NCI-H2196 (cell line): ENCODE measurements at regions not wholly inside any gene's neighbourhood (a gene's known extent, or its start where the extent isn't known, plus 50 kb on each side); places are given as distances from the start of the nearest gene placed in this dataset.

ENCODE experiments used
- DNase-seq: peaks from one replicate; lab custom pipeline; 2025; ENCODE audit not compliant: unreplicated experiment; lab: John Stamatoyannopoulos, UW

DNA sequence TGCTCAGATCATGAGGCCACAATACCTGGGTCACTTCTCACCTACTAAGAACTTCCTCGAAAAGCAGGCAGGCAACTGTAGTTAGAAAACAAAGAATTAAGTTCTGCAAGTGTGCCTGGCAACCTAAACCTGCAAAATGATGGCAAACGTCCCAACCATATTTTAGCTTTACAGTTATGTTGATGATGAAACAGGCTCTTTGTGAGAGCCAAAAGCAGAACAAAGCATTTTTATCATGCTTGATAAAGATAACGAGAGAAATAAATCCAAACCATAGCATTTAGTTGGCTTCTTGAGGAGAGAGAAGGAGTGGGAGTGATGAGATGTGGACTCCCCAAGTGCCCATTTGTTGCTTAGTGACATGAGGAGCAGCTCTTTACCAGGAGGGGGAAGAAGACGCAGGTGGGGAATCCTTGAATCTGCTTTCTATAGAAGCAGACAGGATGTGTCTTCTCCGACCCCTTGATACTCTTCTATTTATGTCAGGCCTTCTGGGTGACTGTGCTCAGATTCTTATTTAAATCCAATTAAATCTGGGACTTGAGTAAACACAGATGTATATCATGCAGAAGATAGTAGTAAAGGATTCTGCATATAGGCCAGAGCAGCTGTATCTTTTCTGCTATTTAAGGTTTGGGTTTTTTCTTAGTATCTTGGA lies 221.2 kb downstream of the TMEM167A start:
- DNase-seq = no peak

DNA sequence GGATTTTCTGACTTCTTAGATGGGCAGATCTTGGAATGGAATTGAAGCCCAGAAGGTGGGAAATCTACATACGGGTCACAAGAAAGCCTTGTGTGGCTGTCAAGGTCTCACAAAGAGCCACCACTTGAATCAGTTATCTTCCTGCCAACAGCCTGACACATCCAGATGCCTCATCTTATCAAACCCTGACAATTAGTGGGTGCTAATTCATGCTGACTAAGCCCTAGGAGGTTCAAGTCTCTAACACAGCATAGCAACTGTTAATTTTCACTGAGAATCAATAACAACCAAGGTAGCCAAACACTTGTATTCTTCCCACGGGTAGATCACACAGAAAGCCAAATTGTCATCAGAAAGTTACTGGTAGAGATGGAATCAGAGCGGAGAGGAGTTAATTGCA lies 222.2 kb downstream of the TMEM167A start:
- no peak for DNase-seq

DNA sequence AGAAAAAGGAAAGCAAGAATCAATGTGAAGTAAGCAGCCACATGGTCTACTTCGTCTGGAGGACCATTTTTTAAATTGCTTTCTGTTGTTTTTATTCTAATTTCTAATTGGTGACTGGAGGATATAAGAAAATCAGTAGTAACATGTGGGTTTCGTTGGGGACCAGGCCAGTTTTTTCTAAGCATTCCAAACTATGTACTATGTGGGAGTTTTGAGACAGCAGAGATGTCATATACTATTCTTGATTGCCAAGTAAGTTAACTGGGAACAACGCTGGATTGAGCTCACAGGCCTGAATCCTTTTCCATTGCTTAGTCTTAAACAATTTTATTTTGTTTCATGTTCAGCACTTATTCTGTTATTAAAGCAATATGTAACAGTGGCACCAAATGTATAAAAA lies 225.7 kb downstream of the TMEM167A start:
- no peak for DNase-seq

DNA sequence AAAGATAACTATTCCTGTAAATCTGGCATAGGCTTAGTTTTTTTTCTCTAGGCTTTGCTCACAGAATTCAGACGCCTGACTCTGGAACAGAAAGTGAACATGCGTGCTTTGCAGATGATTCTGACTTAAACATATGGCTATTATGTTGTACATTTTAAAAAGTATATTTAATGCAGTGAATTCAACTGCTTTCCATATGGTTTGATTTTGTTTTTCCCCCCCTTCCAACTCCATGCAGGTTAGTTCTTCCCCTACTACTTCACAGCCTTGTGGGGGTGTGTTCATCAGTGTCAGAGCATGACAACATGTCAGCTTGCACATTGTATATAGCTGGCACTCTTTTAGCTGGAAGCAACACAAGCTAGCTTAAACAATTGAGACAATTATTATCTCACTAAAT lies 226.8 kb downstream of the TMEM167A start:
- DNase-seq = no peak

DNA sequence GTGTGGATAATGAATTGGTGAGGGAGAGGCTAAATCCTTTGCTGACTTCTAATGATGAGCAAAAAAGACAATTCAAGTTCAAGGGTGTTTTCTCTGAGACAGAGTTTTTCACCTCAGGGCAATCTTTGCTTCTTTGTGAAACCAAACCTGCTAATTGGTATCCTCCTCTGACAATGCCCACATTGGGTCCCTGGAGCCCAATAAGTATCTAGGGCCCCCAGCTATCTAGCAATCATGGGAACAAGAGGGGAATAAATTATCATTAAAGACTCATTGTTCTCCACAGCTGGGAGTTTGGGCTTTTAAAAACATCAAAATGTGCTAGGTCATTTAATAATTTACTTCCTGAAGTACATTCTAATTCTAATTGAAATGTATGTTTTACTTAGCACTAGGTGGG lies 227.3 kb downstream of the TMEM167A start:
- no peak for DNase-seq

DNA sequence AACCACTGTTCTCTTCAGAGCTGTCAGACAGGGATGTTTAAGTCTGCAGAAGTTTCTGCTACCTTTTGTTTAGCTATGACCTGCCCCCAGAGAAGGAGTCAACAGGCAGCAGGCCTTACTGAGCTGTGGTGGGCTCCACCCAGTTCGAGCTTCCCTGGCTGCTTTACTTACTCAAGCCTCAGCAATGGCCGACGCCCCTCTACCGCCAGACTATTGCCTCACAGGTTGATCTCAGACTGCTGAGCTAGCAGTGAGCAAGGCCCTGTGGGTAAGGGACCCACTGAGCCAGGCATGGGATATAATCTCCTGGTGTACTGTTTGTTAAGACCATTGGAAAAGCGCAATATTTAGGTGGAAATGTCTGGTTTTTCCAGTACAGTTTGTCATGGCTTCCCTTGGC lies 229.6 kb downstream of the TMEM167A start:
- no peak for DNase-seq

DNA sequence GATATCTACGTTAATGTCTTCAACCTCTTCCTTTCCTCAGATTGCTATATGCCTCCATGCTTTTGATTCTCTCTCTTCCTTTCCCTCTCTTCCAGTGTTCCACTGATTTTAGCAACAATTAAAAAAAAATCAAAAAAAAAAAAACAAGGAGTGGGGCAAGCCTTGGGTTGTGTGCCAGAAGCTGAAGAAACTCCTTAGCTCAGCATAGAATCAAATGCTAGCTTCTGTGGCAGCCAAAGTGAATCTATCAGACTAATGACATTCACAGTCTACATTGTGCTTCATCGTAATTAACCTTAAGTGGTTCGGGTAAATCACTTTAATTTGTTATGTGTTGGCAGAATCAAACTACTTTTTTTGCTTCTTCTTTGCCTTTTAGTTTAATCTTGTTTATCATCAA lies 237.3 kb downstream of the TMEM167A start:
- no peak for DNase-seq

DNA sequence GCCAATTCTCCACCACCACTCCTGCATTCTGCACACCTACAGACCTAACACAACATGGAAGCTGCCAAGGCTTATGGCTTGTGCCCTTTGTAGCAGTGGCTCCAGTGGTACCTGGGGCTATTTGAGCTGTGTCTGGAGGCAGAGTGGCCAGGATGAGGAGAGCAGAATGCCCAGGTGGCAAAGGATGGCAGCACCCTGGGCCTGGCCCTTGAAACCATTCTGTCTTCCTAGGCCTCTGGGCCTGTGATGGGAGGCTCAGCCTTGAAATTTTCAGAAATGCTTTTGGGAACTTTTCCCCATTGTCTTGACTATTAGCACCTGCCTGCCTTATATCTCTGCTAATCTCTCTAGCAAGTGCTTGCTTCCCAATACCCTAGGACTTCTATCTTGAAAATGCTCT lies 241.7 kb downstream of the TMEM167A start:
- no peak for DNase-seq

DNA sequence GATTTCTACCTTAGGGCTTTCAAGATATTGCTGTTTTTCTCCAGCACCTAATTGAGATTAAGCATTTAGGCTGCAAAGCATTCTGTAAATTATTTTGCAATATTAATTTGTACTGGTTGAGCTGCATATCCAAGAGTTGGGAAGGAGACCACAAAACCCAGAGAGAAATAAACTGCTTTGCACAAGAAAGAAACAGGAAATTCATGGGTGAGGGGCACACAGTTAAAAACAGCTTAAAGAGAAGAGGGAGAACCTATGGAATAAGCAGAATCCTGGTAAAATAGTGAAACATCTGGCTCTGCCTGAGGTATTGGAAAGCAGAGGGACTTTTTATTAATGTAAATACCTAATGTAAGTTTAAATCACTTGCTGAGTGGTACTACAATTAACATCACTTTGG lies 243.0 kb downstream of the TMEM167A start:
- DNase-seq = no peak

DNA sequence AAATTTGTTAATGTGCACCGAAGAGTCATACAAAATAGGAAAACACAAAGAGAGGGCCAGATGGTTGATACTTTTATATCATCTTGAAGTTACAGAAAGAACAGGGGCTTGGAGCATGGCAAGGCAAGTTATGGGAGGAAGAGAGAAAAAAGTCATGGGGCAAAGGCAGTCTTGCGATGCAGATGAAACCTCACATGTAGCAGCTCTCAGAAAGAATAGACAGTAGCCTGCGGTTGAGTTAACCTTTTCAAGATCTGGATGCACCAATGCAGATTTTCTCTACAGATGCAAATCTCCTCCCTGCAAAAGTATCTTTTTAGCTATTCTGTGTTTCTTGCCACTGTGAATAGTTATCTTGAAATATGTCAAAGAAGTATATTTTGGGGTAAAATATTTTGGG lies 243.9 kb downstream of the TMEM167A start:
- no peak for DNase-seq

DNA sequence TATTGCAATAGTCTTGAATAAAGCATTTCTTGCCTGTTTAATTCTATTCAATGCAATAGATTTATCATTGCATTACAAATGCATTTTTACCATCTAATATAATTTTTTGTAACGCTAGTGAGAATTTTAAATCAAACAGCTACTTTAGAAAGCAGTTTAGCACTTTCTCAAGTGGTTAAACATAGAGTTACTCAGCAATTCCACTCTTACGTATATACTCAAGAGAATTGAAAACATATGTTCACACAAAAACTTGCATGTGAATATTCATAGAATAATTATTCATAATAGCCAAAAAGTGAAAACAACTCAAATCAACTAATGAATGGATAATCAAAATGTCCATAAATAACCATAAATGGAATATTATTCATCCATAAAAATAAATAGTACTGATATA lies 244.7 kb downstream of the TMEM167A start:
- DNase-seq = no peak

DNA sequence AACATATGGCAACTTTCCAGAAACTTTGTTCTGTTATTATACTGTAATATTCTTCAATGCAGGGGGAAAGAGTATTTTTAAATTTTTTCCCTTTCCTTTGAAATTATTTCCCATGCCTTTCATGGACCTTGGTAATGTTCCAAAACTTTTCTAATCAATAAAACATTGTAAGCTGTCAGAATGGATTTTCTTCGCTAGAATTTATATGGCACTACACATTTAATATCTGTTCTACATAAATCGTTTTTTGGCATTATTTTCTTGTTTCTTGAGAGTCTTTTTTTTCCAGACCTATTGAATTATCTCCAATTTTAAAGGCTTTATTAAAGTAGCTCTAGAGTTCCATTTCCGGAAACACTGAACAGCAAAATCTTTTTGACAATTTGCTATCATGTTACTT lies 249.0 kb downstream of the TMEM167A start:
- no peak for DNase-seq

DNA sequence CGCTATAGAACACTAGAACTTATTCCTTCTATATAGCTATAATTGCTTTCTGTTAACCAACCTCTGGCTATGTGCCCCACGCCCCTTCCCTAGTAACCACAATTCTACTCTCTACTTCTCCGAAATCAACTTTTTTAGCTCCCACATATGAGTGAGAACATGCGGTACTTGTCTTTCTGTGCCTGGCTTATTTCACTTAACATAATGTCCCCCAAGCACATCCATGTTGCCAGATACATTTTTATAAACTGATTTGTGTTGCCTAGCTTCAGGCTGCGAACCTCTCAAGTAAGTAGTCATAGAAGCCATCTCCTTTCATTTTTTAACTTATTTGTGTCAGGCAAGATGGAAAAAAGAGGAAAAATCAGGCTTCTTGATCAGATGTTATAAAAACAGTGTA lies 249.5 kb downstream of the TMEM167A start:
- no peak for DNase-seq

DNA sequence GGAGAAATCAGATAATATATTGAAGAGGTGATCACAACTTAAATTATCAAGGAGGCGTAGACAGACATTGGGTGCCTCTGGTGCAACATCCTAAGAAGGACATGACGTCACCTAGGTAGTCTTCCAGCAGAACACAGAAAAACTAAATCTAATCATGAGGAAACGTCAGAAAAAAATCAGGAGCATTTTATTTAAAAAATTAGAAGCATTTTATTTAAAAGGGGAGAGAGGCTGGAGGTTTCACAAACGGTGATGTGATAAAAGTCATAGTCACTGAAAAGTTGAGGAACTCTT lies 254.6 kb downstream of the TMEM167A start:
- no peak for DNase-seq

DNA sequence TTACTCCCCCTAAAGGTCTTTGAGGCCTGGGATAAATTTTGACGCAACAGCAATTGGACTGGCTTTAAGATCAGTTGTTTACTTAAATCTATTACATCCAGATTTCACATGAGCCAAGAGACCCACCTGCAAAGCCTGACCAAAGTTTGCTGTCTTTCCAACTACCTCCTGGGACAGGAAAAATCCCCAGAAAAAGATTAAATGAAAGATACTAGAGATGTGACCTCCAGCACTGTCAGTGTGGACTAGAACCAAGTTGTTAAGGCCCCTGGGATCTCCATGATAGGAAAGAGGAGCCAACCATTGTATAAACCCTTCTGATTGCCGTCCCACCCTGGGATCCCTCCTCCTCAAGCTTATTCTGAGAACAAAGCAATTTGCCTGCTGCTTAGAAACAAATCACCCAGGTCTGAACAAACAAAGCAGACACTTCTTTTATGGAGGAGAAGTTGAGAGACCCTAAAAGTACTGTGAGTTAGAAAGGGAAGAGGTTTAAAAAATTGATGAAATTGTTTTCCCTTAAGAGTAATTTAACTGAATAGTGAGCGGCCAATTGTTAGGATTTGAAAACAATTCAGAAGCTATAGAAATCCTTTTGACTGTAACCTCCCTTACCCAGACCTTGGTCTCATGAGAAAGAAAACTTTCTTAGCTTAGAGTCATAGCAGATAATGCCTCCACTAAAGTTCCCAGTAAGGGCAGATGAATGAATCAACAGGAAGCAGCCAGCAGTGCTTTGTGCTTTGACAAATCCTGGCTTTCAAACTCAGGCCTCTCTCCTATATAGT lies 255.2 kb downstream of the TMEM167A start:
- DNase-seq = no peak

DNA sequence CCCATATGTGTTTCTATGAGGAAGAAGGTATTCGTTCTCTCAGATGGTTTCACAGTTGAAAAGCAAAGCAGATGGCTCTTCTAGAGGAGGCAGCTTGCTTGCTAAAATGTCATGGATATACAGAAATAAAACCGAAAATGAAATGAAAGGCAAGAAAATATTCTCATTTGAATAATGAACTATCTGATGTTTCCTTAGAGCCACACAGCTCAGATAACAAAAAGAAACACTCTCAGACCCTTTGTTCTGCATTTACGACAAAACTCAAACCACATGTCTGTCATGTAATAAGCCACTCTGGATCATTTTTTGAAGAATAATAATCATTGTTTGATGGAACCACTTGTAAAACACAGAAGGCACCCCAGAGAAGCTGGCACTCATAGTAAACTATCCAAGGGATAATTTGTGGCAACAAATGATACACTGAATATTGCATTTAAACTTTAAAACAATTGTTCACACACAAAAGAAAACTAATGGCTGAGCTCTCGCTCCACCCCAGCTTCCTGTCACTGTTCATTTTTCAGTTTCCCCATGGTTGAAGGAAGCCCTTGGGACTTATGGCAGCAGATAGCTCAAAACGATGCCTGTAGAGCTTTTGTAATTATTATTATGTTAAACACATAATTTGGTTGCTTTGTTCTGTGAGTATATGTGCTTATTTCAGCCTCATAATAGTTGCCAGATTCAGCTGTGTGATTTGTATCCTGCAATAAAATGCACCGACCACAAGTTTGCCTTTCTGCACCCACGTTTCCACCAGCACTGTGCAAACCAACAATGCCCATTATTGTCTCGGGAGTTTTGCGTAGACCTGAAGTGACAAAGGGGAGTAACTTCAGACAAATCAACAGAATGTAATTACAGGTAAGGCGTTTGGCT lies 256.0 kb downstream of the TMEM167A start:
- no peak for DNase-seq

DNA sequence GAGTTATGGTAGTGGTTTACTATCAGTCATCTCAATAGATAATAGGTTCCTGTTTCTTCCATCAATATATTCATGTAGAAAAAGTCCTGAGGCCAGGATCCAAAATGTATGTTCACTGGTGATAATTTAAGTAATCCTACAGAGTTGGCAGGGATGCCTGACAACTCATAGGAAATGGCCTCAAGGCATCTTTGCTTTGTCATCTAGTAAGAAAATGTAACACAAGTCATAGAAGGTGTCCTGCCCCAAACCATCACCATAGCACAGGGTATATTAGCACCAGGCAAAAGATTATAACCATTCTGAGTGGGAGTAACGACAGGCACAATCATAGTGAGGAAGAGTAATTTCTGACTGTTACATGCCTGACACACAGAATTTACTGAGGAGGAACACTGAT lies 257.0 kb downstream of the TMEM167A start:
- no peak for DNase-seq

DNA sequence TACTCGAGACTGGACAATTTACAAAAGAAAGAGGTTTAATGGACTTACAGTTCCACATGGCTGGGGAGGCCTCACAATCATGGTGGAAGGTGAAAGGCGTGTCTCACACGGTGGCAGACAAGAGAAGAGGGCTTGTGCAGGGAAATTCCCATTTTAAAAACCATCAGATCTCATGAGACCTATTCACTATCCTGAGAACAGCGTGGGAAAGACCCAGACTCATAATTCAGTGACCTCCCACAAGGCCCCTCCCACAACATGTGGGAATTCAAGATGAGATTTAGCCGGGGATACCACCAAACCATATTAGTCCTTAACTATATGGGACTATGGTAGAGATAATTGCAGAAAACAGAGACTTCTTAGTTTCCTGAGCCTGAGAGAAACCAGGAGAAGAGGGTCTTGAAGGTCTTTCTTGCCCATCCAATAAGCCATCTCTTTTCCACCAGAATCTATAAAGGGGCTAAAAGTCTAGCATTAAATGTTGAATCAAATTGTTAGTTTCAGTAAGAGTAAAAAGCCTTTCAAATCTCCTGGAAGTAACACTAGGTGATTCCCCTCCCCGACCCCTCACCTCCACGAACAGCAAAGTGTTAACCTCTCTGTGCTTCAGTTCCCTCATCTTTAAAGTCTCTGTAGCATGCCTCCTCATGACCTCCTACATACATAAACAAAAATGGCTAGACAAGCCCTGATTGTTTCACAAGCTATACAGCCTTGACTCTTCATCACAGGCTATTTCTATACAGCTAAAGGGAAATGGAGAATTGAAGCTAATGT lies 259.1 kb downstream of the TMEM167A start:
- DNase-seq = no peak

DNA sequence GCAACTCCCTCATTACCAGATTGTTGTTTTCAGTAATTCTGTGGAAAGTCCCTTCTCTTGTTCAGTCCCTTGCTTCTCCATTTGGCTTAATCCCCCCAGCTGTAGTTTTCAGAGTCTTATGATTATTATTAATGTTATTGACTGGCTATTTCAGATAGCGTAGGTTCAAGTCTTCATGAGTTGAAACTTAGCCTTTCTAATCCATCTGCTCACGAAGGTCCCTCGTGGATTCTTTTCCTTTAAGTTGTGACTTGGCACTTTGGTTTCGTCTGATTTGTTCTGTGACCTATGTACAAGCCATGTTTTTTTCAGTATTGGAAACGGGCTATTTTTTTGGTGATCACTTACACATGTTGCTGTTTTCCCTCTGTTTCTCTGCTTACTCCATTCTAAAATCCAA lies 260.3 kb downstream of the TMEM167A start:
- DNase-seq = no peak

DNA sequence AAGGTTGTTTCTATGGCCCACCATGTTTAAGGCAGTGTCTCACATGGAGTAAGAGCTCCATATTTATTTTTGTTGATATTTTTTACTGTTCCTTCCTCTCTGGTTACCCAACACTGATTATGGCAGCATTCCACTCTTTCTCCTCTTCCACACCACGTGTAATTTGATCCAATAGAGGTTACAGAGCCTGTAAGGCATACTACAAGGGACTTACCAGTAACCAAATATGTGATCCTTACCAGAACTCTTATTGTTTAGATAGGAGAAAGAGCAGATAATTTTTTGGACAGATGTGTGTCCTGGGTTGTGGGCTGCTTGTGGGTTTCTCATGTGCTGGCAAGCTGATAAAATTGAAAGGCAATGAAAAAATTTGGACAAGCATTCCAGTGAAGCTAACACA lies 261.3 kb downstream of the TMEM167A start:
- no peak for DNase-seq

DNA sequence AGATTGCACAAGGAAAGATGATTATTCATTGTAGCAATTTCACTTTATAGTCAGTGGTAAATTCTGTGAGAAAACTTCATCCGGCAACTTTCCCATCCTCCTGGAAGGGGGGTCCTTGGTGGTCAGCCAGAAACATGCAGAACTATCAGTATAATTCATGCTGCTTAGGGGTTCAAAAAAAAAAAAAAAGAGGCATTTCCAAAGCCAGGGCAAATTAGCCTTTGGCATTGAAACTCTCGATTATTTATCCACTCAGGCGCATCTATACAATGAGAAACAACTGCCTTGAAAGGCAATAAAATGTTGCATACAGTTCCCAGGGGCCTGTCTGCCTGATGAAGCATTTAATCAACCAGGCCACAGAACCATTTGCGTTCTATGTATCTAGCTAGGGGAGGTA lies 263.3 kb downstream of the TMEM167A start:
- DNase-seq = no peak
